ENCODE measurements at regions not wholly inside any gene's neighbourhood (a gene's known extent, or its start where the extent isn't known, plus 50 kb on each side); places are given as distances from the start of the nearest gene placed in this dataset.

GRCh38 chr6:91449539-91449938 is 862.7 kb upstream of the MAP3K7 start:
- DNase-seq (ENCODE audit: low spot score): no peak

GRCh38 chr6:91447530-91448254 is 860.8 kb upstream of the MAP3K7 start:
- no peak for DNase-seq (ENCODE audit: low spot score)

- DNase-seq (ENCODE audit: low spot score): no peak
These were observed 860.2 kb upstream of the MAP3K7 start for GRCh38 chr6:91447081-91447480.

GRCh38 chr6:91443405-91443804 is 856.5 kb upstream of the MAP3K7 start:
- DNase-seq (ENCODE audit: low spot score): no peak

- no peak for DNase-seq (ENCODE audit: low spot score)
These were observed 855.5 kb upstream of the MAP3K7 start for GRCh38 chr6:91442342-91442741.

GRCh38 chr6:91438570-91438969 is 851.7 kb upstream of the MAP3K7 start:
- DNase-seq (ENCODE audit: low spot score): no peak

- DNase-seq (ENCODE audit: low spot score): no peak
These were observed 850.5 kb upstream of the MAP3K7 start for GRCh38 chr6:91437315-91437729.

- DNase-seq (ENCODE audit: low spot score): no peak
These were observed 849.6 kb upstream of the MAP3K7 start for GRCh38 chr6:91436448-91436847.

- no peak for DNase-seq (ENCODE audit: low spot score)
These were observed 848.8 kb upstream of the MAP3K7 start for GRCh38 chr6:91435630-91436029.

GRCh38 chr6:91434576-91434975 is 847.7 kb upstream of the MAP3K7 start:
- no peak for DNase-seq (ENCODE audit: low spot score)

GRCh38 chr6:91433660-91434534 is 847.0 kb upstream of the MAP3K7 start:
- no peak for DNase-seq (ENCODE audit: low spot score)

- DNase-seq (ENCODE audit: low spot score): no peak
These were observed 842.2 kb upstream of the MAP3K7 start for GRCh38 chr6:91428953-91429560.

- DNase-seq (ENCODE audit: low spot score): no peak
These were observed 841.4 kb upstream of the MAP3K7 start for GRCh38 chr6:91428296-91428695.

- DNase-seq (ENCODE audit: low spot score): no peak
These were observed 833.4 kb upstream of the MAP3K7 start for GRCh38 chr6:91420243-91420642.

- DNase-seq (ENCODE audit: low spot score): no peak
These were observed 828.2 kb upstream of the MAP3K7 start for GRCh38 chr6:91415031-91415605.

GRCh38 chr6:91412532-91412931 is 825.7 kb upstream of the MAP3K7 start:
- no peak for DNase-seq (ENCODE audit: low spot score)

- DNase-seq (ENCODE audit: low spot score): no peak
These were observed 820.8 kb upstream of the MAP3K7 start for GRCh38 chr6:91407706-91408105.

GRCh38 chr6:91392951-91393350 is 806.1 kb upstream of the MAP3K7 start:
- DNase-seq (ENCODE audit: low spot score): no peak

GRCh38 chr6:91387290-91388059 is 800.6 kb upstream of the MAP3K7 start:
- DNase-seq (ENCODE audit: low spot score): no peak

GRCh38 chr6:91386204-91386603 is 799.3 kb upstream of the MAP3K7 start:
- no peak for DNase-seq (ENCODE audit: low spot score)

GRCh38 chr6:91383207-91383606 is 796.3 kb upstream of the MAP3K7 start:
- DNase-seq (ENCODE audit: low spot score): no peak

GRCh38 chr6:91376686-91377085 is 789.8 kb upstream of the MAP3K7 start:
- DNase-seq (ENCODE audit: low spot score): no peak
